NCI-H1436 treated with DMSO at 0.1 percent for 48 hours (cell line): ENCODE measurements at regions not wholly inside any gene's neighbourhood (a gene's known extent, or its start where the extent isn't known, plus 50 kb on each side); places are given as distances from the start of the nearest gene placed in this dataset.
"Not testable (repeated sequence)": the region's sequence is repeated elsewhere in the genome, so short reads cannot be mapped to it uniquely, and the experiment has no call there.

Experiments
- DNase-seq: peaks from one replicate; lab custom pipeline; 2025; lab: John Stamatoyannopoulos, UW

GRCh38 chr5:60546207-60546606 is 153.8 kb downstream of the DEPDC1B start:
- no peak for DNase-seq

GRCh38 chr5:60545551-60545950 is 154.4 kb downstream of the DEPDC1B start:
- DNase-seq: no peak

- DNase-seq: no peak
Observed at GRCh38 chr5:60544142-60544541, 155.8 kb downstream of the DEPDC1B start.

- DNase-seq: no peak
Observed at GRCh38 chr5:60541980-60542379, 158.0 kb downstream of the DEPDC1B start.

GRCh38 chr5:60540856-60541805 is 158.8 kb downstream of the DEPDC1B start:
- DNase-seq: no peak

- no peak for DNase-seq
Observed at GRCh38 chr5:60538955-60539866, 160.8 kb downstream of the DEPDC1B start.

- DNase-seq: no peak
Observed at GRCh38 chr5:60538426-60538825, 161.5 kb downstream of the DEPDC1B start.

GRCh38 chr5:60535951-60536350 is 164.0 kb downstream of the DEPDC1B start:
- no peak for DNase-seq

- DNase-seq: no peak
Observed at GRCh38 chr5:60535198-60535597, 164.8 kb downstream of the DEPDC1B start.

GRCh38 chr5:60533789-60534188 is 166.2 kb downstream of the DEPDC1B start:
- no peak for DNase-seq

- not testable (repeated sequence) for DNase-seq
Observed at GRCh38 chr5:60532796-60533195, 167.2 kb downstream of the DEPDC1B start.

GRCh38 chr5:60530144-60530848 is 169.7 kb downstream of the DEPDC1B start:
- not testable (repeated sequence) for DNase-seq

GRCh38 chr5:60529001-60529400 is 171.0 kb downstream of the DEPDC1B start:
- DNase-seq: no peak

GRCh38 chr5:60527072-60527471 is 172.9 kb downstream of the DEPDC1B start:
- DNase-seq: no peak

GRCh38 chr5:60526336-60526875 is 173.6 kb downstream of the DEPDC1B start:
- DNase-seq: no peak

GRCh38 chr5:60522292-60522905 is 177.6 kb downstream of the DEPDC1B start:
- no peak for DNase-seq

- DNase-seq: no peak
Observed at GRCh38 chr5:60521376-60522291, 178.3 kb downstream of the DEPDC1B start.

GRCh38 chr5:60520451-60521227 is 179.3 kb downstream of the DEPDC1B start:
- no peak for DNase-seq

- no peak for DNase-seq
Observed at GRCh38 chr5:60519372-60519771, 180.6 kb downstream of the DEPDC1B start.
